BE2C (cell line): ENCODE measurements at regions not wholly inside any gene's neighbourhood (a gene's known extent, or its start where the extent isn't known, plus 50 kb on each side); places are given as distances from the start of the nearest gene placed in this dataset.

Experiments used
- DNase-seq: peaks from one replicate; pipeline ENCODE4 v3.0.0-alpha.2; 2020
- H3K27me3 ChIP-seq: fragments of 250-450 bp; sonication (Bioruptor Pico); 2 replicates; pipeline ENCODE4 v1.5.1; 2020; ENCODE audit warnings: mild to moderate bottlenecking
- H3K36me3 ChIP-seq: fragments of 250-450 bp; sonication (Bioruptor Pico); 2 replicates; pipeline ENCODE4 v1.5.1; 2020; ENCODE audit warnings: mild to moderate bottlenecking
- H3K4me1 ChIP-seq: fragments of 250-450 bp; sonication (Bioruptor Pico); 2 replicates; pipeline ENCODE4 v1.5.1; 2020
- H3K4me3 ChIP-seq: 2 replicates; pipeline ENCODE4 v1.5.1; 2011; ENCODE audit warnings: low read depth, low read length
- H3K9me3 ChIP-seq: fragments of 250-450 bp; sonication (Bioruptor Pico); 2 replicates; pipeline ENCODE4 v1.5.1; 2020
- TF ChIP-seq, protein P1 (sequence below): IDR thresholded peaks from 2 replicates; pipeline ENCODE4 v1.5.1; 2012; ENCODE audit warnings: mild to moderate bottlenecking, low read depth, low read length

DNA sequence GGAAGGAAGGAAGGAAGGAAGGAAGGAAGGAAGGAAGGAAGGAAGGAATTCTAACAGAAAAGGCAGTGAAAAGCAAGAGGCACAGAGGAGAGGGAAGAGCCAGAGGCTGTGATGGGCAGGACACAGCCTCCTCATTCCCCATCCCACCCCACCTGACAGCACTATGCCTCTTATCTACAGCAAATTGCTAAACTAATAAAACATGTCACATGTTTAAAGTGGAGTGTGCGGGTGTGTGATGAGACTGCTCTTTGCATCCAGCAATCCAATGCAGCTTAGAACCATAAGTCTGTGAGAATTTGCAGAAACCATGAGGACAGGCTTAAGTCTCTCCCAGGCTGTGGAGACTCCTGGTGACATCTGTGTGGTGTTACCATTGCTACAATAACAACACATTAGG, 108.4 kb upstream of the ALK start:
- TF ChIP-seq, protein P1, sequence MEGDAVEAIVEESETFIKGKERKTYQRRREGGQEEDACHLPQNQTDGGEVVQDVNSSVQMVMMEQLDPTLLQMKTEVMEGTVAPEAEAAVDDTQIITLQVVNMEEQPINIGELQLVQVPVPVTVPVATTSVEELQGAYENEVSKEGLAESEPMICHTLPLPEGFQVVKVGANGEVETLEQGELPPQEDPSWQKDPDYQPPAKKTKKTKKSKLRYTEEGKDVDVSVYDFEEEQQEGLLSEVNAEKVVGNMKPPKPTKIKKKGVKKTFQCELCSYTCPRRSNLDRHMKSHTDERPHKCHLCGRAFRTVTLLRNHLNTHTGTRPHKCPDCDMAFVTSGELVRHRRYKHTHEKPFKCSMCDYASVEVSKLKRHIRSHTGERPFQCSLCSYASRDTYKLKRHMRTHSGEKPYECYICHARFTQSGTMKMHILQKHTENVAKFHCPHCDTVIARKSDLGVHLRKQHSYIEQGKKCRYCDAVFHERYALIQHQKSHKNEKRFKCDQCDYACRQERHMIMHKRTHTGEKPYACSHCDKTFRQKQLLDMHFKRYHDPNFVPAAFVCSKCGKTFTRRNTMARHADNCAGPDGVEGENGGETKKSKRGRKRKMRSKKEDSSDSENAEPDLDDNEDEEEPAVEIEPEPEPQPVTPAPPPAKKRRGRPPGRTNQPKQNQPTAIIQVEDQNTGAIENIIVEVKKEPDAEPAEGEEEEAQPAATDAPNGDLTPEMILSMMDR = no peak
- H3K4me3 ChIP-seq = no peak overlapping the region
- H3K4me1 ChIP-seq = peaks cover 11% of the 10 kb centered on the region
- peak; percentile 33 for DNase-seq
- no peaks in the 10 kb centered on the region for H3K36me3 ChIP-seq
- H3K9me3 ChIP-seq = no peaks in the 10 kb centered on the region
- no peaks in the 10 kb centered on the region for H3K27me3 ChIP-seq

DNA sequence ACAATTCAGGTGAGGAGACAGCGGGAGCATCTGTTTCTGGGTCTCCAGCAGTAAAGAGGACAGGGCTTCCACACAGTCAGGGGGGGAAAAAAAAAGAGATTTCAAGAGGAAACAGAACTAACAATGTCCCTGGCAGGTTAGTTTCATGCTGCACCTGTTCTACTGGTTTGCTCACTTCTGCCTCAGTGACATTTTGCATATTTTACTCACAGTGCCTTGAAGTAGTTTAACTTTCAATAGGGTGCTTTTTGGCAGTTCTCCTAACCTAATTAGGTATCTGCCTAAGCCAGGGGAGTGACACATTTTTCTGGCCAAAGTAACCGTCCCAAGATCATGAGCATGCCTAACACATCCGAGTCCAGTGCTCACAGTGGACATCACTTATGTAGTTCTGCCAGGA, 109.0 kb upstream of the ALK start:
- TF ChIP-seq, protein P1 = no peak
- Histone ChIP-seq H3K4me1 (peaks cover 11% of the 10 kb centered on the region), H3K9me3 (no peaks in the 10 kb centered on the region), H3K27me3 (no peaks in the 10 kb centered on the region), H3K4me3 (no peak overlapping the region), H3K36me3 (no peaks in the 10 kb centered on the region)
- no peak for DNase-seq

DNA sequence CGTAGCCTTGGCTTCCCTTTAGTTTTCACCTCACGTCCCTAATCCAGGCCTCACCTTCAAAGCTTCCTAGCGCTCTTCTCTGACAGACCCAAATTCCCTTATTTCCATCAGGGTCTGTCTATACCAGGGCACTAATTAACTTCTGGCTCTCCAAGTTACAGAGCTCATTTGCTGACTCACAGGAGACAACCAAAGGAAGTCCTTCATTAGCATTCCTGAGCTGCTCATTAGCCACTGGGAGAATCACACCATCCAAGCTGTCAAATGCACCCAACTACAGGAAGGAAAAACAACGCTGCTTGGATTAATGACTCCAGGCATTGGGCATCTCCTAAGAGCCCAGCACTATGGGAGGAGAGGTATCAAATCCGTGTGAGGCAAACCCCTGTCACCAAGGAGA, 109.8 kb upstream of the ALK start:
- no peak for DNase-seq
- no peaks in the 10 kb centered on the region for H3K27me3 ChIP-seq
- TF ChIP-seq, protein P1 = no peak
- peaks cover 11% of the 10 kb centered on the region for H3K4me1 ChIP-seq
- no peaks in the 10 kb centered on the region for H3K36me3 ChIP-seq
- H3K9me3 ChIP-seq = no peaks in the 10 kb centered on the region
- no peak overlapping the region for H3K4me3 ChIP-seq

DNA sequence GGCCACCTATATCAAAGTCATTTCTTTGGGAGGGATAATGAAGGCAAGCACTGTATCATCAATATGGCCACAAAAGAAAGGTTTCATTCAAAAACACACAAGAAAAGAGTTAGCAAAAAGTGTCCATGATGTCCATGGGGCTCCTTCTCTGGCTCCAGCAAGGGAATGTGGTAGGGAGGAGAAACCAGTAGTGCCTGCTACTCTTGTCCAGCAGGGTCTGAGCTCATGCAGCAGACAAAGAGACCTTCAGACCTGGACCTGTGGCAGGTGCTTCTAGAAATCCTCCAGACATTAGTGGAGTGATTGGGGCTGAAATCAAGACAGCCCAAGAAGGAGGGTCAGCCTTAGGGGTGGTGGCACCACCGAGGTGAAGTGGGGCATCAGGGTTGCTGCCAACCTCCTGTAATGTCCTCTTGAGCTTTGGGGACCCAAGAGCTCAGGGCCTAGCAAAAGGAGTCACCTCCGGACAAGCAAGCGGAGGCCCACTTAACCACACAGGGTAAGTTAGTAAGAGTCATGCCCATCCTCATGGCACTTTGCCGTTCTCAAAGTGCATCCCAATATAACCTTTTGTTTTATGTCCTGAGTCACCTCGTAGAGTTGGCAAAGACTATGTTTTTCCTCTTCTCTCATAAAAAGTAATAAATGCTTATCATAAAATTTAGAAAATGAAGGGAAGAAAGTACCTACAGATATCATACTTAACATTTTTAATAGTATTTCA, 112.6 kb upstream of the YPEL5 start:
- TF ChIP-seq, protein P1 = no peak
- H3K36me3 ChIP-seq = no peaks in the 10 kb centered on the region
- DNase-seq = no peak
- no peaks in the 10 kb centered on the region for H3K9me3 ChIP-seq
- H3K27me3 ChIP-seq = no peaks in the 10 kb centered on the region
- H3K4me3 ChIP-seq = no peak overlapping the region
- peaks cover 7% of the 10 kb centered on the region for H3K4me1 ChIP-seq

DNA sequence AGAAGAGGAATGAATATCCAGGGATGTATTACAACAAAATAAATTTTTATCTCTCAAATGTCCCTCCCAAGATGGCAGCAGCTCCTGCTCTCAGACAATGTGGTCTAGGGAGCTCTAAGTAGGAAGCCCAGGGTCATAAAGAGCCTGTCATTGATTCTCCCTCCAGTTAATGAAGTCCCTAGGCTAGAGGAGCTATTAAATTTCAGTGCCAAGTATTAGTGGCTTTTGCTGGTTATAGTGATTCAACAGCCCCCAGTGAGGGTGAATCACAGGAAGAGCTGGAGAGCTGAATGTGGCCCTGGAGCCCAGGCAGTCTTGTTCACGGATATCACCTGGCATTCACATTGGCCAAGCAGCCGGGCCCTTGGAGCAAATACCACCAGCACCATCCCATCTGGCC, 109.8 kb upstream of the YPEL5 start:
- DNase-seq = no peak
- Histone ChIP-seq H3K4me3 (no peak overlapping the region), H3K27me3 (no peaks in the 10 kb centered on the region), H3K4me1 (no peaks in the 10 kb centered on the region), H3K36me3 (no peaks in the 10 kb centered on the region), H3K9me3 (no peaks in the 10 kb centered on the region)
- TF ChIP-seq, protein P1 = no peak

DNA sequence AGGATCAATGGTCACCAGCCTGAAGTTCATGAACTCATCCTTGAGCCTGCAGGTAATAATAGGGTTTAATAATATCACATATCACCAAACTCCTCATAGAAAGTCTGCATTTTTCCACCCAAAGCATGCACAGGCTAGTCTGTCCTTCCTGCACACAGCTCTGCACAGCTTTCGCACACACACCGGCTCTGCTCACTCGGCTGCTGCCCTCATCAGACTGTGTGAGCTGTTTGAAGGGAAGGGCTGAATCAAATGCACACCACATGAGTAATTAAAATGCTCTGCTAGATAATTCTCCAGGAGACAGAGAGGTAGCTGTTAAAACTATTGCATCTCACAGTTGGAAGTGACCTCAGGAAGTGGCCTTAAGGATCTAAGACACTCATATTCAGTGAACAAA, 108.4 kb upstream of the YPEL5 start:
- Histone ChIP-seq H3K4me3 (no peak overlapping the region), H3K4me1 (no peaks in the 10 kb centered on the region), H3K36me3 (no peaks in the 10 kb centered on the region), H3K9me3 (no peaks in the 10 kb centered on the region), H3K27me3 (no peaks in the 10 kb centered on the region)
- TF ChIP-seq, protein P1 = no peak
- no peak for DNase-seq
